K562 (cell line): ENCODE measurements at regions not wholly inside any gene's neighbourhood (a gene's known extent, or its start where the extent isn't known, plus 50 kb on each side); places are given as distances from the start of the nearest gene placed in this dataset.

Source experiments
- CC2D1A ChIP-seq: fragments of 450-650 bp; IDR thresholded peaks from 2 replicates; pipeline ENCODE4 v1.6.1; 2017; ENCODE audit warnings: mild to moderate bottlenecking
- DNMT1 ChIP-seq: fragments of 450-650 bp; IDR thresholded peaks from 2 replicates; pipeline ENCODE4 v1.6.1; 2016; ENCODE audit warnings: antibody characterized with exemption, mild to moderate bottlenecking
- EGR1 ChIP-seq: fragments of 450-650 bp; conservative IDR thresholded peaks from 2 replicates; pipeline ENCODE4 v1.6.1; 2017; ENCODE audit warnings: mild to moderate bottlenecking
- EHMT2 ChIP-seq: fragments of 450-650 bp; IDR thresholded peaks from 2 replicates; pipeline ENCODE4 v1.6.1; 2018; ENCODE audit warnings: antibody characterized with exemption
- ESRRA ChIP-seq: fragments of 450-650 bp; IDR thresholded peaks from 2 replicates; pipeline ENCODE4 v1.6.1; 2014; ENCODE audit warnings: low read depth, mild to moderate bottlenecking, moderate library complexity, borderline replicate concordance
- EWSR1 ChIP-seq: fragments of 450-650 bp; IDR thresholded peaks from 2 replicates; pipeline ENCODE4 v1.6.1; 2018; ENCODE audit warnings: borderline replicate concordance, mild to moderate bottlenecking, low read depth, moderate library complexity; ENCODE audit not compliant: partially characterized antibody
- MAFG ChIP-seq: fragments of 450-650 bp; conservative IDR thresholded peaks from 2 replicates; pipeline ENCODE4 v1.6.1; 2016; ENCODE audit warnings: missing genetic modification characterization, missing compliant biosample characterization
- RBM17 ChIP-seq: fragments of 200-400 bp; formaldehyde crosslinking; IDR thresholded peaks from 2 replicates; pipeline ENCODE4 v1.6.1; 2017; ENCODE audit warnings: low read depth, mild to moderate bottlenecking, low read length, borderline replicate concordance
- TRIM28 ChIP-seq: fragments of 450-650 bp; IDR thresholded peaks from 2 replicates; pipeline ENCODE4 v1.6.1; 2017
- ZNF165 ChIP-seq: fragments of 250-450 bp; sonication (Bioruptor Pico); IDR thresholded peaks from 2 replicates; pipeline ENCODE4 v1.4.0; 2020; ENCODE audit warnings: borderline replicate concordance
- ZNF197 ChIP-seq: fragments of 200-800 bp; sonication (Bioruptor generic); IDR thresholded peaks from 2 replicates; pipeline ENCODE4 v1.6.1; 2016; ENCODE audit warnings: low read depth, missing genetic modification characterization, missing compliant biosample characterization
- TF ChIP-seq, protein P1 (sequence below): fragments of 450-650 bp; formaldehyde crosslinking; IDR thresholded peaks from 2 replicates; pipeline ENCODE4 v1.4.0; 2022; ENCODE audit warnings: missing genetic modification characterization
- TF ChIP-seq, protein P2 (sequence below), 2 experiments: fragments of 450-650 bp; formaldehyde crosslinking in 1 of 2; IDR thresholded peaks; 2 replicates each; pipeline versions ENCODE4 v1.4.0 to v1.6.1; 2014 to 2020; ENCODE audit warnings: mild to moderate bottlenecking in 2 of 2, borderline replicate concordance in 1 of 2, low read depth in 1 of 2
- TF ChIP-seq, protein P3 (sequence below): fragments of 200-800 bp; sonication (Bioruptor generic); IDR thresholded peaks from 2 replicates; pipeline ENCODE4 v1.6.1; 2017; ENCODE audit warnings: missing genetic modification characterization, missing compliant biosample characterization
- TF ChIP-seq, protein P4 (sequence below): sonication (generic); formaldehyde crosslinking; IDR thresholded peaks from 2 replicates; pipeline ENCODE4 v1.8.1; 2023; ENCODE audit warnings: mild to moderate bottlenecking, missing genetic modification reagents

DNA sequence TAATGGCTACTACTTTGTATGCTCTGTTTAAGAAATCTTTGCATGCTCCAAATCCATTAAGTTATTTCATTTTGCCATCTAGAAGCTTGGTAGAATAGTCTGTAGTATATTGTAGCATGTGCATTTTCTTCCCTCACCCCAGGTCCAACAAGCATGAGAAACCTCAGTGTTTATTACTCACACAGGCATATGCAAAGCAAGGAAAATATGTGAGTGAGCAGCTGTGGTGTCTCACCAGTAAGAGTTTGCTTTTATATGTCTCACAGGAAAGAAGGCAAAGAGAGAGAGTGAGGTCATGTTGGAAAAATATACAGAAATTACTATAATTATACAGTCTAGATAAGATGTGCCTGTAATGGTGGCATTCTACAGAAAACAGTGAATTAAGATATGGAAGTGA is 312.5 kb downstream of the C3orf38 start (continued):
- TF ChIP-seq, protein P1, sequence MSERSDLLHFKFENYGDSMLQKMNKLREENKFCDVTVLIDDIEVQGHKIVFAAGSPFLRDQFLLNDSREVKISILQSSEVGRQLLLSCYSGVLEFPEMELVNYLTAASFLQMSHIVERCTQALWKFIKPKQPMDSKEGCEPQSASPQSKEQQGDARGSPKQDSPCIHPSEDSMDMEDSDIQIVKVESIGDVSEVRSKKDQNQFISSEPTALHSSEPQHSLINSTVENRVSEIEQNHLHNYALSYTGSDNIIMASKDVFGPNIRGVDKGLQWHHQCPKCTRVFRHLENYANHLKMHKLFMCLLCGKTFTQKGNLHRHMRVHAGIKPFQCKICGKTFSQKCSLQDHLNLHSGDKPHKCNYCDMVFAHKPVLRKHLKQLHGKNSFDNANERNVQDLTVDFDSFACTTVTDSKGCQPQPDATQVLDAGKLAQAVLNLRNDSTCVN (CRISPR knock-in tag) = no peak
- TF ChIP-seq EHMT2 (no peak), CC2D1A (no peak), ZNF165 (CRISPR knock-in tag) (no peak), ESRRA (no peak), ZNF197 (CRISPR knock-in tag) (no peak), MAFG (tag) (no peak), DNMT1 (no peak), EGR1 (no peak), EWSR1 (no peak), TRIM28 (no peak), RBM17 (no peak)
- TF ChIP-seq, protein P2, sequence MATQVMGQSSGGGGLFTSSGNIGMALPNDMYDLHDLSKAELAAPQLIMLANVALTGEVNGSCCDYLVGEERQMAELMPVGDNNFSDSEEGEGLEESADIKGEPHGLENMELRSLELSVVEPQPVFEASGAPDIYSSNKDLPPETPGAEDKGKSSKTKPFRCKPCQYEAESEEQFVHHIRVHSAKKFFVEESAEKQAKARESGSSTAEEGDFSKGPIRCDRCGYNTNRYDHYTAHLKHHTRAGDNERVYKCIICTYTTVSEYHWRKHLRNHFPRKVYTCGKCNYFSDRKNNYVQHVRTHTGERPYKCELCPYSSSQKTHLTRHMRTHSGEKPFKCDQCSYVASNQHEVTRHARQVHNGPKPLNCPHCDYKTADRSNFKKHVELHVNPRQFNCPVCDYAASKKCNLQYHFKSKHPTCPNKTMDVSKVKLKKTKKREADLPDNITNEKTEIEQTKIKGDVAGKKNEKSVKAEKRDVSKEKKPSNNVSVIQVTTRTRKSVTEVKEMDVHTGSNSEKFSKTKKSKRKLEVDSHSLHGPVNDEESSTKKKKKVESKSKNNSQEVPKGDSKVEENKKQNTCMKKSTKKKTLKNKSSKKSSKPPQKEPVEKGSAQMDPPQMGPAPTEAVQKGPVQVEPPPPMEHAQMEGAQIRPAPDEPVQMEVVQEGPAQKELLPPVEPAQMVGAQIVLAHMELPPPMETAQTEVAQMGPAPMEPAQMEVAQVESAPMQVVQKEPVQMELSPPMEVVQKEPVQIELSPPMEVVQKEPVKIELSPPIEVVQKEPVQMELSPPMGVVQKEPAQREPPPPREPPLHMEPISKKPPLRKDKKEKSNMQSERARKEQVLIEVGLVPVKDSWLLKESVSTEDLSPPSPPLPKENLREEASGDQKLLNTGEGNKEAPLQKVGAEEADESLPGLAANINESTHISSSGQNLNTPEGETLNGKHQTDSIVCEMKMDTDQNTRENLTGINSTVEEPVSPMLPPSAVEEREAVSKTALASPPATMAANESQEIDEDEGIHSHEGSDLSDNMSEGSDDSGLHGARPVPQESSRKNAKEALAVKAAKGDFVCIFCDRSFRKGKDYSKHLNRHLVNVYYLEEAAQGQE (IDR thresholded peaks at IDR 0.05; ENCODE audit: borderline replicate concordance) = no peak
- TF ChIP-seq, protein P2 (CRISPR knock-in tag; IDR thresholded peaks at IDR 0.05; ENCODE audit: low read depth) = no peak
- TF ChIP-seq, protein P3, sequence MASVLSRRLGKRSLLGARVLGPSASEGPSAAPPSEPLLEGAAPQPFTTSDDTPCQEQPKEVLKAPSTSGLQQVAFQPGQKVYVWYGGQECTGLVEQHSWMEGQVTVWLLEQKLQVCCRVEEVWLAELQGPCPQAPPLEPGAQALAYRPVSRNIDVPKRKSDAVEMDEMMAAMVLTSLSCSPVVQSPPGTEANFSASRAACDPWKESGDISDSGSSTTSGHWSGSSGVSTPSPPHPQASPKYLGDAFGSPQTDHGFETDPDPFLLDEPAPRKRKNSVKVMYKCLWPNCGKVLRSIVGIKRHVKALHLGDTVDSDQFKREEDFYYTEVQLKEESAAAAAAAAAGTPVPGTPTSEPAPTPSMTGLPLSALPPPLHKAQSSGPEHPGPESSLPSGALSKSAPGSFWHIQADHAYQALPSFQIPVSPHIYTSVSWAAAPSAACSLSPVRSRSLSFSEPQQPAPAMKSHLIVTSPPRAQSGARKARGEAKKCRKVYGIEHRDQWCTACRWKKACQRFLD (CRISPR knock-in tag) = no peak
- TF ChIP-seq, protein P4, sequence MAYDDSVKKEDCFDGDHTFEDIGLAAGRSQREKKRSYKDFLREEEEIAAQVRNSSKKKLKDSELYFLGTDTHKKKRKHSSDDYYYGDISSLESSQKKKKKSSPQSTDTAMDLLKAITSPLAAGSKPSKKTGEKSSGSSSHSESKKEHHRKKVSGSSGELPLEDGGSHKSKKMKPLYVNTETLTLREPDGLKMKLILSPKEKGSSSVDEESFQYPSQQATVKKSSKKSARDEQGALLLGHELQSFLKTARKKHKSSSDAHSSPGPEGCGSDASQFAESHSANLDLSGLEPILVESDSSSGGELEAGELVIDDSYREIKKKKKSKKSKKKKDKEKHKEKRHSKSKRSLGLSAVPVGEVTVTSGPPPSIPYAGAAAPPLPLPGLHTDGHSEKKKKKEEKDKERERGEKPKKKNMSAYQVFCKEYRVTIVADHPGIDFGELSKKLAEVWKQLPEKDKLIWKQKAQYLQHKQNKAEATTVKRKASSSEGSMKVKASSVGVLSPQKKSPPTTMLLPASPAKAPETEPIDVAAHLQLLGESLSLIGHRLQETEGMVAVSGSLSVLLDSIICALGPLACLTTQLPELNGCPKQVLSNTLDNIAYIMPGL (CRISPR knock-in tag) = no peak
